Neural cell (in vitro differentiated cells): ENCODE measurements at regions not wholly inside any gene's neighbourhood (a gene's known extent, or its start where the extent isn't known, plus 50 kb on each side); places are given as distances from the start of the nearest gene placed in this dataset.

ENCODE experiments used
- H2AFZ ChIP-seq: fragments of 200-600, 300-800 bp; sonication (generic), shearing (Covaris generic); 2 replicates; pipeline ENCODE4 v1.6.0; 2014; ENCODE audit warnings: low read depth, mild to moderate bottlenecking, antibody characterized with exemption, low read length, moderate library complexity
- H3F3A ChIP-seq: fragments of 200-600 bp; shearing (Covaris generic); 2 replicates; pipeline ENCODE4 v1.6.1; 2016; ENCODE audit warnings: mild to moderate bottlenecking, moderate library complexity, mixed read lengths, antibody characterized with exemption, low read length; ENCODE audit not compliant: insufficient read depth, poor library complexity, severe bottlenecking
- H3K27ac ChIP-seq: fragments of 200-600, 300-800 bp; sonication (generic), shearing (Covaris generic); 2 replicates; pipeline ENCODE4 v1.5.1; 2014; ENCODE audit warnings: mild to moderate bottlenecking, low read length, moderate library complexity
- H3K27me3 ChIP-seq: fragments of 300-800, 200-600 bp; sonication (generic), shearing (Covaris generic); 2 replicates; pipeline ENCODE4 v1.6.0; 2014; ENCODE audit warnings: mild to moderate bottlenecking, low read depth, low read length, moderate library complexity; ENCODE audit not compliant: insufficient read depth
- H3K36me3 ChIP-seq: fragments of 300-800, 200-600 bp; sonication (generic), shearing (Covaris generic); 2 replicates; pipeline ENCODE4 v1.5.1; 2014; ENCODE audit warnings: mild to moderate bottlenecking, antibody characterized with exemption, low read length, moderate library complexity; ENCODE audit not compliant: insufficient read depth
- H3K4me2 ChIP-seq: fragments of 300-800, 200-600 bp; sonication (generic), shearing (Covaris generic); 2 replicates; pipeline ENCODE4 v1.6.0; 2014; ENCODE audit warnings: mild to moderate bottlenecking, low read length
- H3K4me3 ChIP-seq: fragments of 300-800, 200-600 bp; sonication (generic), shearing (Covaris generic); 2 replicates; pipeline ENCODE4 v1.5.1; 2014; ENCODE audit warnings: mild to moderate bottlenecking, low read length, moderate library complexity
- H3K79me2 ChIP-seq: fragments of 200-600 bp; shearing (Covaris generic); replicated peaks from 2 replicates; pipeline ENCODE4 v1.6.0; 2014; ENCODE audit warnings: mild to moderate bottlenecking, low read length, moderate library complexity; ENCODE audit not compliant: insufficient read depth
- H3K9ac ChIP-seq: fragments of 300-800, 200-600 bp; sonication (generic), shearing (Covaris generic); 2 replicates; pipeline ENCODE4 v1.6.1; 2016; ENCODE audit warnings: mild to moderate bottlenecking, low read length, mixed read lengths
- H3K9me2 ChIP-seq: fragments of 200-600 bp; shearing (Covaris generic); 2 replicates; pipeline ENCODE4 v1.6.1; 2016; ENCODE audit warnings: mild to moderate bottlenecking, low read length, mixed read lengths; ENCODE audit not compliant: insufficient read depth
- H3K9me3 ChIP-seq: fragments of 200-600, 300-800 bp; sonication (generic), shearing (Covaris generic); 2 replicates; pipeline ENCODE4 v1.6.1; 2016; ENCODE audit warnings: mild to moderate bottlenecking, mixed run types, low read length, moderate library complexity, mixed read lengths
- H4K20me1 ChIP-seq: fragments of 200-600 bp; shearing (Covaris generic); 2 replicates; pipeline ENCODE4 v1.6.1; 2016; ENCODE audit warnings: mild to moderate bottlenecking, mixed run types; ENCODE audit not compliant: insufficient read depth
- EP300 ChIP-seq: fragments of 450-650 bp; conservative IDR thresholded peaks from 2 replicates; pipeline ENCODE4 v1.6.1; 2014; ENCODE audit warnings: antibody characterized with exemption, mild to moderate bottlenecking, moderate library complexity; ENCODE audit not compliant: poor library complexity, severe bottlenecking
- EZH2 ChIP-seq: fragments of 200-600, 300-800 bp; shearing (Covaris generic), sonication (generic); IDR thresholded peaks from 2 replicates; pipeline ENCODE4 v1.6.1; 2014; ENCODE audit warnings: antibody characterized with exemption, low read length, borderline replicate concordance, mild to moderate bottlenecking; ENCODE audit not compliant: insufficient read depth, poor library complexity, severe bottlenecking
- MXI1 ChIP-seq: fragments of 450-650 bp; conservative IDR thresholded peaks from 2 replicates; pipeline ENCODE4 v1.6.1; 2014; ENCODE audit warnings: antibody characterized with exemption, mild to moderate bottlenecking; ENCODE audit not compliant: poor library complexity, severe bottlenecking
- POLR2AphosphoS5 ChIP-seq: IDR thresholded peaks from 2 replicates; pipeline ENCODE4 v1.6.1; 2012
- RAD21 ChIP-seq: fragments of 450-650 bp; conservative IDR thresholded peaks from 2 replicates; pipeline ENCODE4 v1.6.1; 2014; ENCODE audit warnings: antibody characterized with exemption, mild to moderate bottlenecking, moderate library complexity
- REST ChIP-seq: IDR thresholded peaks from 2 replicates; pipeline ENCODE4 v1.6.1; 2012; ENCODE audit warnings: borderline replicate concordance
- SMC3 ChIP-seq: fragments of 450-650 bp; conservative IDR thresholded peaks from 2 replicates; pipeline ENCODE4 v1.6.1; 2014; ENCODE audit warnings: antibody characterized with exemption, mild to moderate bottlenecking, moderate library complexity; ENCODE audit not compliant: poor library complexity
- TAF1 ChIP-seq: IDR thresholded peaks from 2 replicates; pipeline ENCODE4 v1.6.1; 2012; ENCODE audit warnings: low read depth
- TF ChIP-seq, protein P1 (sequence below): fragments of 450-650 bp; IDR thresholded peaks from 2 replicates; pipeline ENCODE4 v1.5.1; 2014; ENCODE audit warnings: antibody characterized with exemption, mild to moderate bottlenecking, moderate library complexity; ENCODE audit not compliant: poor library complexity, severe bottlenecking

GRCh38 chr5:53291047-53291446 is 181.5 kb upstream of the MOCS2 start:
- Histone ChIP-seq H3K27ac (no peak overlapping the region), H3K9me3 (no peaks in the 10 kb centered on the region), H2AFZ (no peak overlapping the region), H4K20me1 (no peaks in the 10 kb centered on the region), H3K27me3 (no peaks in the 10 kb centered on the region), H3F3A (no peaks in the 10 kb centered on the region), H3K79me2 (no peaks in the 10 kb centered on the region), H3K9me2 (no peaks in the 10 kb centered on the region), H3K4me2 (no peak overlapping the region), H3K36me3 (no peaks in the 10 kb centered on the region), H3K4me3 (no peak overlapping the region), H3K9ac (no peak overlapping the region)
- no peak for TF ChIP-seq POLR2AphosphoS5
- no peak for TF ChIP-seq REST
- no peak for TF ChIP-seq MXI1
- no peak for TF ChIP-seq SMC3
- no peak for TF ChIP-seq TAF1
- no peak for TF ChIP-seq EZH2
- no peak for TF ChIP-seq EP300
- TF ChIP-seq RAD21, result no peak
- TF ChIP-seq, protein P1, sequence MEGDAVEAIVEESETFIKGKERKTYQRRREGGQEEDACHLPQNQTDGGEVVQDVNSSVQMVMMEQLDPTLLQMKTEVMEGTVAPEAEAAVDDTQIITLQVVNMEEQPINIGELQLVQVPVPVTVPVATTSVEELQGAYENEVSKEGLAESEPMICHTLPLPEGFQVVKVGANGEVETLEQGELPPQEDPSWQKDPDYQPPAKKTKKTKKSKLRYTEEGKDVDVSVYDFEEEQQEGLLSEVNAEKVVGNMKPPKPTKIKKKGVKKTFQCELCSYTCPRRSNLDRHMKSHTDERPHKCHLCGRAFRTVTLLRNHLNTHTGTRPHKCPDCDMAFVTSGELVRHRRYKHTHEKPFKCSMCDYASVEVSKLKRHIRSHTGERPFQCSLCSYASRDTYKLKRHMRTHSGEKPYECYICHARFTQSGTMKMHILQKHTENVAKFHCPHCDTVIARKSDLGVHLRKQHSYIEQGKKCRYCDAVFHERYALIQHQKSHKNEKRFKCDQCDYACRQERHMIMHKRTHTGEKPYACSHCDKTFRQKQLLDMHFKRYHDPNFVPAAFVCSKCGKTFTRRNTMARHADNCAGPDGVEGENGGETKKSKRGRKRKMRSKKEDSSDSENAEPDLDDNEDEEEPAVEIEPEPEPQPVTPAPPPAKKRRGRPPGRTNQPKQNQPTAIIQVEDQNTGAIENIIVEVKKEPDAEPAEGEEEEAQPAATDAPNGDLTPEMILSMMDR, result no peak

- no peaks in the 10 kb centered on the region for H3K27me3 ChIP-seq
- H3K9me2 ChIP-seq, result no peaks in the 10 kb centered on the region
- H3K4me3 ChIP-seq, result no peak overlapping the region
- H3K36me3 ChIP-seq, result no peaks in the 10 kb centered on the region
- no peak overlapping the region for H2AFZ ChIP-seq
- no peak overlapping the region for H3K9ac ChIP-seq
- no peak for TF ChIP-seq EP300
- no peak for TF ChIP-seq POLR2AphosphoS5
- TF ChIP-seq EZH2, result no peak
- TF ChIP-seq SMC3, result no peak
- no peak for TF ChIP-seq REST
- no peak for TF ChIP-seq MXI1
- TF ChIP-seq RAD21, result no peak
- H3K79me2 ChIP-seq, result no peaks in the 10 kb centered on the region
- no peaks in the 10 kb centered on the region for H4K20me1 ChIP-seq
- H3K4me2 ChIP-seq, result no peak overlapping the region
- no peaks in the 10 kb centered on the region for H3F3A ChIP-seq
- H3K27ac ChIP-seq, result no peak overlapping the region
- no peaks in the 10 kb centered on the region for H3K9me3 ChIP-seq
Observed at GRCh38 chr5:53291528-53291927, 182.0 kb upstream of the MOCS2 start.
